DMS114 treated with DMSO at 0.1 percent for 48 hours (cell line): ENCODE measurements at regions not wholly inside any gene's neighbourhood (a gene's known extent, or its start where the extent isn't known, plus 50 kb on each side); places are given as distances from the start of the nearest gene placed in this dataset.
"Not testable (repeated sequence)": the region's sequence is repeated elsewhere in the genome, so short reads cannot be mapped to it uniquely, and the experiment has no call there.

Experiments
- DNase-seq: peaks from one replicate; lab custom pipeline; 2025; ENCODE audit not compliant: unreplicated experiment; lab: John Stamatoyannopoulos, UW

GRCh38 chr7:90053094-90053493 is 101.2 kb upstream of the STEAP1 start:
- no peak for DNase-seq

- no peak for DNase-seq
Observed at GRCh38 chr7:90061077-90061476, 93.2 kb upstream of the STEAP1 start.

- DNase-seq = no peak
Observed at GRCh38 chr7:90064370-90064769, 89.9 kb upstream of the STEAP1 start.

- DNase-seq = no peak
Observed at GRCh38 chr7:90067171-90067570, 87.1 kb upstream of the STEAP1 start.

- DNase-seq = not testable (repeated sequence)
Observed at GRCh38 chr7:90070238-90070637, 84.0 kb upstream of the STEAP1 start.

- DNase-seq = no peak
Observed at GRCh38 chr7:90078921-90079320, 75.3 kb upstream of the STEAP1 start.

- DNase-seq = no peak
Observed at GRCh38 chr7:90081621-90082020, 72.6 kb upstream of the STEAP1 start.

- DNase-seq = no peak
Observed at GRCh38 chr7:90092506-90092905, 61.8 kb upstream of the STEAP1 start.

GRCh38 chr7:90094030-90094429 is 60.2 kb upstream of the STEAP1 start:
- no peak for DNase-seq
